ENCODE measurements at regions not wholly inside any gene's neighbourhood (a gene's known extent, or its start where the extent isn't known, plus 50 kb on each side); places are given as distances from the start of the nearest gene placed in this dataset.

GRCh38 chr5:63655043-63655442, 307.2 kb downstream of the HTR1A start:
- TF ChIP-seq CTCF (IDR thresholded peaks at IDR 0.05 in 4 of 5, conservative IDR thresholded peaks at IDR 0.05 in 1 of 5) (no peak), POLR2A (IDR thresholded peaks at IDR 0.05) (no peak)
